ENCODE measurements at regions not wholly inside any gene's neighbourhood (a gene's known extent, or its start where the extent isn't known, plus 50 kb on each side); places are given as distances from the start of the nearest gene placed in this dataset.
"Not testable (repeated sequence)": the region's sequence is repeated elsewhere in the genome, so short reads cannot be mapped to it uniquely, and the experiment has no call there.

DNA sequence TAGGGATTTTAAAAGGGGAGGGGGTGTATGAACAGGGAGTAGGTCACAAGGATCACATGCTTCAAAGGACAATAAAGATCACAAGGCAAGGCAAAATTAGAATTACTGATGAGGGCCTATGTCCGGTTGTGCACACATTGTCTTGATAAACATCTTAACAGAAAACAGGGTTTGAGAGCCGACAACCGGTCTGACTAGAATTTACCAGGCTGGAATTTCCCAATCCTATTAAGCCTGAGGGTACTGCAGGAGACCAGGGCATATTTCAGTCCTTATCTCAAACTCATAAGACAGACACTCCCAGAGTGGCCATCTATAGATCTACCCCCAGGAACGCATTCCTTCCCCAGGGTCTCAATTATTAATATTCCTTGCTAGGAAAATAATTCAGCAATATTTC, 292.9 kb downstream of the NKX6-1 start:
- TF ChIP-seq RAD21 (IDR thresholded peaks at IDR 0.05; ENCODE audit: insufficient read depth, low read depth, low read length); ETV6 (conservative IDR thresholded peaks at IDR 0.05 in 1 of 2, IDR thresholded peaks at IDR 0.05 in 1 of 2; ENCODE audit: borderline replicate concordance in 1 of 2, low read depth in 1 of 2); POLR2A (IDR thresholded peaks at IDR 0.05; ENCODE audit: low read depth, low read length); SIN3A (IDR thresholded peaks at IDR 0.05; ENCODE audit: low read depth, low read length); BHLHE40 (IDR thresholded peaks at IDR 0.05; ENCODE audit: borderline replicate concordance in 1 of 2, low read depth in 2 of 2, low read length in 1 of 2); CTCF (IDR thresholded peaks at IDR 0.05 in 2 of 3, conservative IDR thresholded peaks at IDR 0.05 in 1 of 3; ENCODE audit: control insufficient read depth in 2 of 3, extremely low read depth in 1 of 3, insufficient read depth in 1 of 3, low read depth in 3 of 3, low read length in 3 of 3); BRCA1 (IDR thresholded peaks at IDR 0.05; ENCODE audit: low read depth, low read length): not testable (repeated sequence)
